T-cell (primary cell): ENCODE measurements at regions not wholly inside any gene's neighbourhood (a gene's known extent, or its start where the extent isn't known, plus 50 kb on each side); places are given as distances from the start of the nearest gene placed in this dataset.

Experiments used
- ATAC-seq, 4 experiments: fragments of 200-7000 bp in 3 of 4; fragments of 150-1000 bp in 1 of 4; cut with Tn5 transposase; replicated peaks in 1 of 4; 1 replicate in 3 of 4; 2 replicates in 1 of 4; pipeline ENCODE4 v1.10.0; 2021; ENCODE audit warnings: moderate library complexity in 3 of 4, mild to moderate bottlenecking in 2 of 4, moderate number of reproducible peaks in 1 of 4
- CTCF ChIA-PET, 2 donors: fragments of 300-600 bp; sonication (Branson Sonifier 250); formaldehyde crosslinking; loops; one replicate each; lab custom pipeline; 2022; ENCODE audit warnings: antibody characterized with exemption in 2 of 2; lab: Charles Lee
- POLR2A ChIA-PET, 2 donors: fragments of 300-600 bp; sonication (Branson Sonifier 250); formaldehyde crosslinking; loops; one replicate each; lab custom pipeline; 2022; ENCODE audit warnings: antibody characterized with exemption in 2 of 2; lab: Charles Lee
- DNase-seq, 35 experiments: peaks; one replicate each; pipeline versions ENCODE4 v3.0.0 to v3.0.0-alpha.2; 2013 to 2023
- H3K27ac ChIP-seq: one replicate; pipeline ENCODE4 v1.5.1; 2013; ENCODE audit warnings: low read length
- H3K27me3 ChIP-seq, 2 experiments: replicated peaks in 1 of 2; 1 replicate in 1 of 2; 2 replicates in 1 of 2; pipeline versions ENCODE4 v1.6.1 to v1.7.0; 2013; ENCODE audit warnings: low read length in 1 of 2, mixed read lengths in 1 of 2; ENCODE audit not compliant: control insufficient read depth in 2 of 2, insufficient read depth in 2 of 2; ENCODE audit errors: extremely low read depth in 1 of 2
- H3K36me3 ChIP-seq, 2 donors: 1 replicate in 1 of 2; 2 replicates in 1 of 2; pipeline versions ENCODE4 v1.6.1 to v1.7.0; 2013; ENCODE audit warnings: low read length in 1 of 2; ENCODE audit not compliant: control insufficient read depth in 2 of 2, insufficient read depth in 1 of 2; ENCODE audit errors: extremely low read depth in 1 of 2
- H3K4me1 ChIP-seq, 2 experiments: 1 replicate in 1 of 2; 2 replicates in 1 of 2; pipeline versions ENCODE4 v1.6.1 to v1.7.0; 2013; ENCODE audit warnings: low read length in 2 of 2, mixed read lengths in 1 of 2; ENCODE audit not compliant: insufficient read depth in 2 of 2, control insufficient read depth in 1 of 2; ENCODE audit errors: extremely low read depth in 1 of 2
- H3K4me3 ChIP-seq, 2 donors: 1 replicate in 1 of 2; 2 replicates in 1 of 2; pipeline versions ENCODE4 v1.5.1 to v1.7.0; 2013; ENCODE audit warnings: mild to moderate bottlenecking in 2 of 2, low read length in 1 of 2, moderate library complexity in 1 of 2; ENCODE audit not compliant: control insufficient read depth in 1 of 2; ENCODE audit errors: extremely low read depth in 1 of 2
- H3K9me3 ChIP-seq: 2 replicates; pipeline ENCODE4 v1.7.0; 2013
- H3K27ac Mint-ChIP-seq, 2 donors: one replicate each; pipeline ENCODE4 v1.8.0; 2020 to 2021; ENCODE audit warnings: mild to moderate bottlenecking in 2 of 2, mixed read lengths in 2 of 2
- H3K27me3 Mint-ChIP-seq, 2 donors: one replicate each; pipeline ENCODE4 v1.8.0; 2021 to 2022; ENCODE audit warnings: mixed read lengths in 2 of 2
- H3K36me3 Mint-ChIP-seq: one replicate; pipeline ENCODE4 v1.8.0; 2021; ENCODE audit warnings: mixed read lengths
- H3K4me1 Mint-ChIP-seq, 3 donors: one replicate each; pipeline ENCODE4 v1.8.0; 2020 to 2022; ENCODE audit warnings: mixed read lengths in 3 of 3, mild to moderate bottlenecking in 1 of 3
- H3K4me3 Mint-ChIP-seq, 3 donors: one replicate each; pipeline ENCODE4 v1.8.0; 2020 to 2022; ENCODE audit warnings: mild to moderate bottlenecking in 3 of 3, mixed read lengths in 3 of 3, moderate library complexity in 3 of 3
- H3K9me3 Mint-ChIP-seq, 3 donors: one replicate each; pipeline ENCODE4 v1.8.0; 2020 to 2022; ENCODE audit warnings: mixed read lengths in 3 of 3
- WGBS: methylation state at CpG from one replicate; pipeline ENCODE4 v1.1.5; 2013; ENCODE audit warnings: missing lambda C conversion rate; ENCODE audit not compliant: insufficient coverage; 5-methylcytosine and 5-hydroxymethylcytosine counted together

GRCh38 chr1:96183485-96183884, 538.1 kb upstream of the PTBP2 start:
- no peak for DNase-seq
- H3K36me3 Mint-ChIP-seq: no peaks in the 10 kb centered on the region
- no peaks in the 10 kb centered on the region for H3K27me3 Mint-ChIP-seq
- no CpG with 5 or more reads among the region's 2 CpGs for WGBS
- no peaks in the 10 kb centered on the region for H3K9me3 ChIP-seq
- CTCF ChIA-PET: no interaction called here
- H3K36me3 ChIP-seq: no peaks in the 10 kb centered on the region
- H3K4me1 Mint-ChIP-seq: no peaks in the 10 kb centered on the region
- H3K4me3 Mint-ChIP-seq: no peak overlapping the region
- no peak for ATAC-seq
- no peak overlapping the region for H3K27ac Mint-ChIP-seq
- H3K27me3 ChIP-seq: no peaks in the 10 kb centered on the region
- H3K27ac ChIP-seq: no peak overlapping the region
- H3K4me1 ChIP-seq: no peaks in the 10 kb centered on the region
- H3K4me3 ChIP-seq: no peak overlapping the region
- POLR2A ChIA-PET: interaction anchor here in 1 of 2 donors (0.6 kb wide), 1 partner anchor 1898 kb away, joined by 7 read pairs; no protein-coding TSS in a partner anchor
- H3K9me3 Mint-ChIP-seq: peaks cover 0 to 5% (median 0%) of the 10 kb centered on the region in 3 donors

GRCh38 chr1:96183928-96184327, 537.7 kb upstream of the PTBP2 start:
- no peaks in the 10 kb centered on the region for H3K27me3 ChIP-seq
- H3K4me1 Mint-ChIP-seq: no peaks in the 10 kb centered on the region
- DNase-seq (no peak), ATAC-seq (no peak)
- H3K27ac Mint-ChIP-seq: no peak overlapping the region
- 71% methylated on average over 3 of the region's 6 CpGs for WGBS
- no peaks in the 10 kb centered on the region for H3K27me3 Mint-ChIP-seq
- no peak overlapping the region for H3K4me3 Mint-ChIP-seq
- H3K27ac ChIP-seq: no peak overlapping the region
- ChIA-PET POLR2A (interaction anchor here in 1 of 2 donors (0.6 kb wide), 1 partner anchor 1898 kb away, joined by 7 read pairs; no protein-coding TSS in a partner anchor), CTCF (no interaction called here)
- no peaks in the 10 kb centered on the region for H3K9me3 ChIP-seq
- peaks cover 0 to 8% (median 0%) of the 10 kb centered on the region in 3 donors for H3K9me3 Mint-ChIP-seq
- H3K36me3 Mint-ChIP-seq: no peaks in the 10 kb centered on the region
- no peak overlapping the region for H3K4me3 ChIP-seq
- H3K4me1 ChIP-seq: no peaks in the 10 kb centered on the region
- H3K36me3 ChIP-seq: no peaks in the 10 kb centered on the region

GRCh38 chr1:96185181-96185580, 536.4 kb upstream of the PTBP2 start:
- no peaks in the 10 kb centered on the region for H3K4me1 Mint-ChIP-seq
- no CpG with 5 or more reads among the region's 2 CpGs for WGBS
- peaks cover 0 to 4% (median 3%) of the 10 kb centered on the region in 3 donors for H3K9me3 Mint-ChIP-seq
- Histone ChIP-seq H3K27me3 (no peaks in the 10 kb centered on the region), H3K4me3 (no peak overlapping the region), H3K4me1 (no peaks in the 10 kb centered on the region), H3K27ac (no peak overlapping the region), H3K9me3 (no peaks in the 10 kb centered on the region), H3K36me3 (no peaks in the 10 kb centered on the region)
- ChIA-PET CTCF (no interaction called here), POLR2A (interaction anchor here in 1 of 2 donors (0.6 kb wide), 1 partner anchor 16 kb away, joined by 4 read pairs; no protein-coding TSS in a partner anchor)
- ATAC-seq (no peak), DNase-seq (no peak)
- no peak overlapping the region for H3K4me3 Mint-ChIP-seq
- no peak overlapping the region for H3K27ac Mint-ChIP-seq
- H3K36me3 Mint-ChIP-seq: no peaks in the 10 kb centered on the region
- no peaks in the 10 kb centered on the region for H3K27me3 Mint-ChIP-seq

DNA sequence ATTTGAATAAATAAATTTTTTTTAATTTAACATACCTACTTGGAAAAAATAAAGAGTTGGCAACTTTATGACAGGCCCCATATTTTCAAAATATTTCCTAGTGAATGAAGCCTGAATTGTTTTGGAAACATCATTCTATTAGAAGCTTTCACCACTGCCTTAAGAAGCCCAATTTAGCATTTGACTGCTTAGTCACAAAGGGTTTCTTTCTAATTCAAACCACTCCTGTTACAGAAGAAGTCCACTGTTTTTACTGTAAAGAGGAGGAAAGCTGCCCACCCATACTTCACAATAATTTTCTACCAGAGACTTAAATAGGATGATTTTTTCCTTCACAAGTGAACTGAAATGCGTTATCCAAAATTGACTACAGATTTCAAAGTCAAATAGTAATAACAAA, 534.6 kb upstream of the PTBP2 start:
- no peaks in the 10 kb centered on the region for H3K4me1 ChIP-seq

GRCh38 chr1:96191165-96191564, 530.4 kb upstream of the PTBP2 start:
- H3K4me3 ChIP-seq: no peak overlapping the region
- no peaks in the 10 kb centered on the region for H3K9me3 ChIP-seq
- H3K36me3 Mint-ChIP-seq: no peaks in the 10 kb centered on the region
- H3K27me3 ChIP-seq: no peaks in the 10 kb centered on the region
- H3K9me3 Mint-ChIP-seq: peaks cover 3 to 24% (median 17%) of the 10 kb centered on the region in 3 donors
- H3K4me3 Mint-ChIP-seq: no peak overlapping the region
- CTCF ChIA-PET: no interaction called here
- POLR2A ChIA-PET: no interaction called here
- no peak overlapping the region for H3K27ac ChIP-seq
- H3K36me3 ChIP-seq: no peaks in the 10 kb centered on the region
- H3K4me1 ChIP-seq: no peaks in the 10 kb centered on the region
- H3K4me1 Mint-ChIP-seq: no peaks in the 10 kb centered on the region
- no CpG with 5 or more reads among the region's 2 CpGs for WGBS
- no peak overlapping the region for H3K27ac Mint-ChIP-seq
- ATAC-seq (no peak), DNase-seq (no peak)
- H3K27me3 Mint-ChIP-seq: no peaks in the 10 kb centered on the region

More for the DNA sequence above, 534.6 kb upstream of the PTBP2 start:
- H3K27ac Mint-ChIP-seq: no peak overlapping the region
- no peak for ATAC-seq
- H3K27ac ChIP-seq: no peak overlapping the region
- ChIA-PET CTCF (no interaction called here), POLR2A (no interaction called here)
- H3K36me3 Mint-ChIP-seq: no peaks in the 10 kb centered on the region
- WGBS: no CpG with 5 or more reads among the region's 1 CpG
- H3K4me3 Mint-ChIP-seq: no peak overlapping the region
- no peaks in the 10 kb centered on the region for H3K27me3 Mint-ChIP-seq
- H3K4me1 Mint-ChIP-seq: no peaks in the 10 kb centered on the region
- H3K9me3 ChIP-seq: no peaks in the 10 kb centered on the region
- no peaks in the 10 kb centered on the region for H3K27me3 ChIP-seq
- DNase-seq: no peak
- H3K36me3 ChIP-seq: no peaks in the 10 kb centered on the region
- H3K9me3 Mint-ChIP-seq: peaks cover 3 to 18% (median 15%) of the 10 kb centered on the region in 3 donors
- H3K4me3 ChIP-seq: no peak overlapping the region

- H3K4me1 ChIP-seq: no peaks in the 10 kb centered on the region
- ATAC-seq (no peak), DNase-seq (no peak)
- Mint-ChIP-seq H3K4me3 (no peak overlapping the region), H3K9me3 (peaks cover 3 to 5% (median 4%) of the 10 kb centered on the region in 3 donors), H3K27me3 (no peaks in the 10 kb centered on the region), H3K36me3 (no peaks in the 10 kb centered on the region), H3K4me1 (no peaks in the 10 kb centered on the region), H3K27ac (no peak overlapping the region)
- no peaks in the 10 kb centered on the region for H3K27me3 ChIP-seq
- POLR2A ChIA-PET: no interaction called here
- WGBS: 90% methylated on average over 1 of the region's 2 CpGs
- CTCF ChIA-PET: no interaction called here
- no peaks in the 10 kb centered on the region for H3K9me3 ChIP-seq
- no peaks in the 10 kb centered on the region for H3K36me3 ChIP-seq
- no peak overlapping the region for H3K27ac ChIP-seq
- H3K4me3 ChIP-seq: no peak overlapping the region
Measured at GRCh38 chr1:96206451-96206850, 515.1 kb upstream of the PTBP2 start.

DNA sequence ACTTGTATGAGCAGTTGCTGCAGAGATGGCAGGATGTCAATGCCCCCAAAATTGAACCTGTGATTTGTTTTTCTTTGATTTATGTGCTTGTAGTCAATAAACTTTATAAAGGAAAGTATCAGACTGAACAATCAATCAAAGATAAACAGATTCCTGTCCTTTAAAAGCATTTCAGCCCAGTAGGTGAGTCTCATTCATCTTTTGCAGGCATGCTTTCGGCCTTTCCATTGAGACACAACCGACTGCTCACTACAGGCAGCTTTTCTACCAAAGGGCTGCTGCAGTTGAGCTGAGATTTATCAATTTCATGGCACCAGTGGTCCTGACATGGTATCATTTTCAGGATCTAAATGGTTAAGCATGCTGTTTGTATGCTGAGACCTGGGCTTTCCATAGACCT, 513.6 kb upstream of the PTBP2 start:
- no peak for ATAC-seq
- POLR2A ChIA-PET: no interaction called here
- peaks cover 0 to 5% (median 4%) of the 10 kb centered on the region in 3 donors for H3K9me3 Mint-ChIP-seq

More for the DNA sequence above, 513.6 kb upstream of the PTBP2 start:
- no peaks in the 10 kb centered on the region for H3K4me1 Mint-ChIP-seq
- H3K36me3 Mint-ChIP-seq: no peaks in the 10 kb centered on the region
- H3K36me3 ChIP-seq: no peaks in the 10 kb centered on the region
- WGBS: 40% methylated on average over 1 of the region's 2 CpGs
- no peak overlapping the region for H3K27ac ChIP-seq
- DNase-seq: no peak
- no peak overlapping the region for H3K4me3 ChIP-seq
- H3K9me3 ChIP-seq: no peaks in the 10 kb centered on the region
- no peak overlapping the region for H3K27ac Mint-ChIP-seq
- H3K4me1 ChIP-seq: no peaks in the 10 kb centered on the region
- H3K4me3 Mint-ChIP-seq: no peak overlapping the region
- CTCF ChIA-PET: no interaction called here
- no peaks in the 10 kb centered on the region for H3K27me3 Mint-ChIP-seq
- H3K27me3 ChIP-seq: no peaks in the 10 kb centered on the region
